ENCODE measurements at regions not wholly inside any gene's neighbourhood (a gene's known extent, or its start where the extent isn't known, plus 50 kb on each side); places are given as distances from the start of the nearest gene placed in this dataset.
A peak's percentile ranks its signal among the peaks of the same experiment; 100 is the strongest.

GRCh38 chr12:107610021-107610859 lies 75.4 kb upstream of the PWP1 start:
- peak in 1 of 2 experiments; percentile 34 for DNase-seq

DNA sequence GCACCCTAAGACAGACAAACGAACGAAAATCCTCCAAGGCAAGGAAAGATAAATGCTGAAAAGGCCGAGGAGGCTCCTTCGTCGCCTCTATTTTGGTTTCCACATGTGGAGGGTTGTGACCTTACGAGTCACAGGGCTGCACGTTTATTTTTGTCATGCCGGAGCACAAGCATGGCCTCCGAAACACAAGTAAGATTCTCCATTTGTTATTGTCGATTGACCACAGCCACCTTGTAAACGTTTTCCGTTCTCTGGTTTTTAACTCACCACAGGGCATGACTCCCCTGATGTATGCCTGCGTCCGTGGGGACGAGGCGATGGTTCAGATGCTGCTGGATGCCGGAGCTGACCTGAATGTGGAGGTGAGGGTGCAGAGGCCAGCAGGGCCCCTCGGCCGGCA lies 73.1 kb upstream of the PWP1 start:
- no peak for DNase-seq

DNA sequence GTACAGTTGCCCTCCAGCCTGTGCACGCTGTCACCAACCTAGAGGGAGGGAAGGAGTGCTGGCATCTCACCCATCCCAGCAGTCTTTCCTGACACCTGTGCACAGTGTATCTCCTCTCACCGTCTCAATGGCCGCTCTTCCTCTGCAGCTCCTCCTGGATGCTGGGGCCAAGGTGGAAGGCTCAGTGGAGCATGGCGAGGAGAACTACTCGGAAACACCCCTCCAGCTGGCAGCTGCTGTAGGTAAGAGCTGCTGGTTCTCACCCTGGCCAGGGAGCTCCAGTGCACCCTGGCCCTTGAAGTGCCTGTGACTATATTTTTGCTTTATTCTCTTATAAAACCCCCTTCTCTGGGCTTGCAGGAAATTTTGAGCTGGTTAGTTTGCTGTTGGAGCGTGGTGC lies 68.7 kb upstream of the PWP1 start:
- DNase-seq, result no peak

GRCh38 chr12:107618106-107618505 lies 67.5 kb upstream of the PWP1 start:
- DNase-seq, result no peak

DNA sequence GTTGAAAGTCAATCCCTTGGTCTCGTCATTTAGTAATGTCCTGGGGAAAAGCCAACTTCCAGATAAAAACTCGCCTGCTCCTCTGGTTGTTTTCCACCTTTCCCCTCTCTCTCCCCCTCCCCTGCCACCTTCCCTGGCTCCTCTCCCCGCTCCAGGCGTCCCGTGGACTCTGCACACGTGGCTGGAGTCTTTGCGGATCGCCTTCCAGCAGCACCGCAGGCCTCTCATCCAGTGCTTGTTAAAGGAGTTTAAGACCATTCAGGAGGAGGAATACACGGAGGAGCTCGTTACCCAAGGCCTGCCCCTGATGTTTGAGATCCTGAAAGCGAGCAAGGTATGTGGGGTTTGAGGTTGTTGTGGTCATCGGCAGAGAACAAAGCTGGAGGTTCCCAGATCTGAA lies 65.8 kb upstream of the PWP1 start:
- DNase-seq, result no peak

DNA sequence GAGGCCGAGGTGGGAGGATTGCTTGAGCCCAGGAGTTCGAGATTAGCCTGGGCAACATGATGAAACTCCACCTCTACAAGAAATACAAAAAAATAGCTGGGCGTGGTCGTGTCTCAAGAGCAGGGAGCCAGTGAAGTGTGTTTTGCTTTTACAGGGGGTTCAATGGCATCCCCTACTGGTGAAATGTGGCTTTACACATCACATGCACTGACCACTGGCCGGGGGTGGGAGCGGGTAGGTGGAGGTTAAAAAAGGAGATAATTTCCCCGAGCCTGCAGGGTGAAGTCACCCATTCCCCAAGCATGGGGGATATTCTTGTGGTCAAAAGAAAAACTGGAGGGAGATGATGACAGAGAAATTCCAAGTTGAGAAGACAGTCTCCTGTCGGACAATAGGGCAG lies 63.6 kb upstream of the PWP1 start:
- no peak for DNase-seq

GRCh38 chr12:107624493-107624892 lies 61.1 kb upstream of the PWP1 start:
- DNase-seq, result no peak

- no peak for DNase-seq
These were observed 53.9 kb upstream of the PWP1 start for GRCh38 chr12:107631715-107632114.

- DNase-seq, result no peak
These were observed 53.4 kb upstream of the PWP1 start for GRCh38 chr12:107632246-107632645.

- DNase-seq, result no peak
These were observed 51.1 kb upstream of the PWP1 start for GRCh38 chr12:107634530-107634929.

GRCh38 chr12:107635139-107635538 lies 50.5 kb upstream of the PWP1 start:
- DNase-seq, result no peak
